Central memory CD4-positive, alpha-beta T cell (primary cell): ENCODE measurements at regions not wholly inside any gene's neighbourhood (a gene's known extent, or its start where the extent isn't known, plus 50 kb on each side); places are given as distances from the start of the nearest gene placed in this dataset.

Experiments
- DNase-seq: peaks from one replicate; pipeline ENCODE4 v3.0.0; 2022

GRCh38 chr6:170025935-170026750 is 264.7 kb downstream of the DLL1 start:
- DNase-seq: no peak

DNA sequence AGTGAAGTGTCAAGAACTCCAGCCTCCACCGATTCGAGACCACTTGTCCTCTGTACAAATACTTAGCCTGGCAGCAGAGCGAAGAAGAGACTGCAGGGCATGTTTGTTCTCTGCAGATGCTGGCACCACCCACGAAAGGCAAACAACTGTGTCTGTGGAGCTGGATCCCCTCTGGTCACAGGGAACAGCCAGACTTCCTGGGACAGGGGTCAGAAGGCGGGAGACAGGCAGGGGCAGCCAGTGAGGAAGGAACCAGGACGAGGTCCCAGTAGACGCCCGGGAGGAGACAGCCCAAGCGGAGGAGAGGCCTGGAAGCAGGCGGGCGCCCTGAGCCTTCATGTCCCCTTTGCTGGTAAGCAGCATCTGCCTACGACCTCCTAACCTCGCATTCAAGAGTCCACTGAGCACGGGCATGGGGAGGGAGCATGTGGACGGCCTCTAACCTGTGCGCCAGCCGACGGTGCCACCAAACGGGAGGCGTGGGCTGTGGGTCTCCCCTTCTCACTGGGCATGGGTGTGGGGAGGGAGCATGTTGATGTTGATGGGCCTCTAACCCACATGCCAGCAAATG is 265.5 kb downstream of the DLL1 start:
- DNase-seq: no peak

GRCh38 chr6:170024940-170025339 is 265.9 kb downstream of the DLL1 start:
- DNase-seq: no peak

DNA sequence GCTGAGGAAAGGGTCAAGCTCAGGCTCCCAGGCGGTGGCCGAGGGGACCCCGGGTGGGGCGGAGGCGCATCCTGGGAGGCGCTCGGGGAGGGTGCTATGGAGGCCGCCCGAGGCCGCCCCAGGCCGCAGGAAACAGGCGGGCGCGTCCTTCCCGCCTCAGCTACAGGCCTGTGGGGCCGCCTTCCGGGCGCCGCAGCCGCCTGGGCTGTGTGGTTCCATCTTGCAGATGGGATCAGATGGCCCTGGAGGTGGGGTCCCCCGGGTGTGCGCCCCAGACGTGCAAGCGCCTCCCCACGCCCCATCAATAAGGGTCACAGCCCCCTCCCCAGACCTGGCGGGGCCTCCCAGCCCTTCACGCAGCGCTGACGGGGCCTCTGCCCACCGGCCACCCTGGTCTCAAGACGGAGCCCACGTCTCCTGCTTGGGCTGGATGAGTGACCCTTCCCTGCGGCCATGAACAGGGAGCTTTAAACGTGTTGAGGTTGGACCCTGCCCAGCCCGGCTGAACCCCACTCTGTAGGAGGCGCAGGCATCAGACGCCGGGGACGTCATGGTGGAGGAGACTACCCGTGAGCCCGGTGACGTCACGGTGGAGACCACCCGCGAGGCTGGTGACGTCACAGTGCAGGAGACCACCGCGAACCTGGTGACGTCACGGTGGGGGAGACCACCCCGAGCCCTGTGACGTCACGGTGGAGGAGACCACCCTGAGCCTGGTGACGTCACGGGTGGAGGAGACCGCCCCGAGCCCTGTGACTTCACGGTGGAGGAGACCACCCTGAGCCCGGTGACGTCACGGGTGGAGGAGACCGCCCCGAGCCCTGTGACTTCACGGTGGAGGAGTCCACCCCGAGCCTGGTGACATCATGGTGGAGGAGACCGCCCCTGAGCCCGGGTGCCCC is 267.0 kb downstream of the DLL1 start:
- no peak for DNase-seq

DNA sequence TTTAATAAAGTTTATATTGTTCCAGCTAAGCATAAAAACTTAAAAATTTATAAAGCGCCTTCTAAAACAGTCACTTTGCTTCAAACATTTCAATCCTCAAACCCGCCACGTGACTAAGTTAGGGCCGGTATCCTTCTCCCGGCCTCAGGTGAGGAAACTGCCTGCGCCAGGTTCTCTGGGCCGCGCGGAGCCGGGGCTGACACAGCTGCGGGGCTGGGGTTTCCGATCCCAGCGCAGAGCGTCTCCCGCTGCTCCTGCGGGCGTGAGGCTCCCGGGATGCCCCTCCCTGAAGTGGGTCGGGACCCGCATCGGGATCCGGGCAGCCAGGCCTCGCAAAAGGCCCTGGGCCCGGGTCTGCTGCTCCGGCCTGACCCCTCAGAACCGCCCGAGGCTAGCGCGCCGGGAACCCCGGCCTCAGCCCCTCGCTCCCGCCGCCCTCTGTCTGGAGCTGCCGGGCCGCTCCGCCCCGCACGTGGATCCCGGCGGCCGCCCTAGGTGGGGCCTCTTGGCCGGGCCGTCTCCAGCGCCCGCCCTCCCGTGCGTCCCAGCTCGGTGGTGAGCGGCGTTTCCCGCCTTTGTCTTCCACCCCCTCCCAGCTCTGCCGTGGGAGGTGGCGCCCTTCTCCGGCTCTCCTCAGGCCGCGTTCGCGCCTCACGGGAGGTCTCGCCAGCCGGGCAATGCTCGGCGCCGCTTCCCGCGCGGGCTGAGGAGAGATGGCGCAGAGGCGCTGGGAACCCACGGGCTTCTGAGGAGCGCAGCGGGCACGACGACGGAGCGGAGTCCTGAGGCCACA is 267.9 kb downstream of the DLL1 start:
- DNase-seq: no peak

GRCh38 chr6:170022291-170022722 is 268.6 kb downstream of the DLL1 start:
- no peak for DNase-seq

GRCh38 chr6:170021579-170021978 is 269.3 kb downstream of the DLL1 start:
- DNase-seq: no peak

DNA sequence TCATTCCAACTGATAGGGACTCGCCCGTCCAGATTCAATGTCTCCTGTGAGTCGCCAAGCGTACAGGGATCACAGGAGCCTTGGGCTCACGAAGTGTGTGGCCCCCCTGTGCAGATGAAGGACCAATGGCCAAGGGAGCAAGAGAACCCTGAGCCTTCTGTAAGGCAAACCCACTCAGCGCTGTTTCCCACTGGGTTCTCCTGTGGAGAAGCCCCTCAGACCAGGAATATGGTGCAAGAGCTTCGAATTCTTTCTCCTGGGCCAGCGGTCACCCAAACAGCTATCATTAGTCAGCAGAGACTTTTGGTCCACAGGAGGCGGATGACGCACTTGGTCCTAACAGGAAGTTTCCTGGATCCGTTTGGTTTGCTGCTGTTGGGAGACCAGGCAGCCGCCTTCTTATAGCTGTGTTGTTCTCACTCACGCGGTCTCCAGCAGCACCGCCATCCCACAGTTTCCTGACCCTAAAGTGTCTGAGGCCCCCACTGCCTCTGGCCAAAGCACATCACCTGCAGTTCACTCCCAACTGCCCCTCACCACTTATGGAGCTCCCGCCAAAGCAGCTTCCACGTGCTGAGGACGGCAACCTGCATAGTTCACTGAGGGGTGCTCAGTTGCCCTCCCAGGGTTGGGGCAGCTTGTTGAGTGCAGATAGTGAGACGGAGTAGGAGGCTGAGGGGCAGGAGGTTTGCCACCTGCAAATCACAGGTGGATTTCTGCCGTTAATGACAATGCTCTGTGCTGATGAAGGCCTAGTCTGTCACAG is 268.6 kb downstream of the ERMARD start:
- DNase-seq: no peak

GRCh38 chr6:170018936-170019817 is 267.8 kb downstream of the ERMARD start:
- DNase-seq: no peak

- DNase-seq: no peak
Observed at GRCh38 chr6:170018422-170018935, 267.1 kb downstream of the ERMARD start.

DNA sequence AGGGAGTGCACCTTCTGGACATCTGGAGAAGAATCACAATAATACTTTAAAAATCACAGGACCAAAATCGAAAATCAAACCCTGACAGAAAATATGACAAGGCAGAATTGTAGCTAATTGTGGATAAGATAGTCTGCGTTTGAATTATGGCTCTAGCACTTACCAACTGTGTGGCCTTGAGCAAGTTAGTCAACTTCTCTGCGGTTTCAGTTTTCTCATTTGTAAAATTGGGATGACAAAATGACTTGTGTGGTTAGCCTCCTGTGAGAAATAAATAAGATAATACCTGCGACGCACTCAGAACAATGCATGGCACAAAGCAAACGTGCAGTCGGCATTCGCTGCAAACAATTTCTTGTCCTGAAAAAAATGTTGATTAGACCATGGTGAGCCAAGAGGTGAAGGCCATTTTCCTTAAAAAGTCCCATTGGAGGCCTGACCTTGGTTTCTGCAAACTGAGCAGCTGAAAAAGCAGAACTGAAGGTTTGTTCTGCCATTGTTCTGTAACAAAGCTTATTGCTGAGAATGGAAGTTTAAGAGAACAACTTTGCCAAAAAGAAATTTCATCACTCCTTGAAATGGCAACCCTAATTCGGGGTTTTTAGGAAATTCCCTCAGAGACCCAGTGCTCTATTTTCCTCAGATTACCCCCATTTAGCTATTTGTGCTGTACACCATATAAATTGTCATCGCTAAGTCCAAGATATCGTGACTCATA is 266.3 kb downstream of the ERMARD start:
- DNase-seq: no peak

DNA sequence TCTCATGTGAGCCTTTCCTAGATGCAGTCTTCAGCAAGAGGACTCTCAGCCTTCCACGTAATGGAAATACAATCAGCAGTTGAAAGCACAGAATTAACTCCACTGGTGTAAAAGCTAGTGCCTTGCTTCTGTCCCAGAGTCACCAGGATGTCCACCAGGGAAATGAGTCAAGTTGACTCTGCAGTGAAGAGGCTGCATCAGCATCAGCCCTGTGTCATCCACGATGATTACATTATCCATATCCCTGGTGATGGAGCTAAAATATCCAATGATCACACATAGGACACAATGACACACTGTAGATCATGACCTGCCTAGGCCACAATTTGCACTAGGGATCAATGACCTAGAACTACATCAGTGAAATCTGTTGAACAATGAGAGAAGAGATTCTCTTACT is 262.4 kb downstream of the ERMARD start:
- DNase-seq: no peak

GRCh38 chr6:170012037-170012330 is 260.6 kb downstream of the ERMARD start:
- no peak for DNase-seq

- no peak for DNase-seq
Observed at GRCh38 chr6:170011204-170012036, 260.0 kb downstream of the ERMARD start.

DNA sequence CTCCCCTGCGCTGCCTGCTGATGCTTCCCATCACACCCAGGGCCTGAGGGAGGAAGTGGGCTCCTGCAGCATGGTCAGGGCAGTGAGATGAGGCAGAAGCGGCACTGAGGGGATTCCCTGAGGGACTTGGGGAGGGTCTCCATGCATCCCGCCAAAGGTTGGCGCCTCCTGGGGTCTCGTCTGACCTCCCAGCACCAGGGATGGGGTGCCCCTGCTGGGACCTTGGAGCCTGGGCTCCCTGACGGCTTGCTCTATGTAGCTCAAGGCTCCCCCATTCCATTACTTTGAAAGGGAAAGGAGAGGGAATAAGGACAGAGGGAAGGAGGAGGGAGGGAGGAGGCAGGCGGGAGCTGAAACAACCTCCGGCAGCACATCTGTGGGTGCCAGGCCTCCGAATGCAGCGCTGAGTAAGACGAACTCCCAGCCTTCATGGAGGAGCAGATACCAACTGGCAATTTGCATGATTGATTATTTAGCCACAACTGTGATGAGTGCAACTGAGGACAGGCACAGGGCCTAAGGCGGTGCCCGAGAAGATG is 259.3 kb downstream of the ERMARD start:
- DNase-seq: no peak

- no peak for DNase-seq
Observed at GRCh38 chr6:170008294-170008785, 256.9 kb downstream of the ERMARD start.

DNA sequence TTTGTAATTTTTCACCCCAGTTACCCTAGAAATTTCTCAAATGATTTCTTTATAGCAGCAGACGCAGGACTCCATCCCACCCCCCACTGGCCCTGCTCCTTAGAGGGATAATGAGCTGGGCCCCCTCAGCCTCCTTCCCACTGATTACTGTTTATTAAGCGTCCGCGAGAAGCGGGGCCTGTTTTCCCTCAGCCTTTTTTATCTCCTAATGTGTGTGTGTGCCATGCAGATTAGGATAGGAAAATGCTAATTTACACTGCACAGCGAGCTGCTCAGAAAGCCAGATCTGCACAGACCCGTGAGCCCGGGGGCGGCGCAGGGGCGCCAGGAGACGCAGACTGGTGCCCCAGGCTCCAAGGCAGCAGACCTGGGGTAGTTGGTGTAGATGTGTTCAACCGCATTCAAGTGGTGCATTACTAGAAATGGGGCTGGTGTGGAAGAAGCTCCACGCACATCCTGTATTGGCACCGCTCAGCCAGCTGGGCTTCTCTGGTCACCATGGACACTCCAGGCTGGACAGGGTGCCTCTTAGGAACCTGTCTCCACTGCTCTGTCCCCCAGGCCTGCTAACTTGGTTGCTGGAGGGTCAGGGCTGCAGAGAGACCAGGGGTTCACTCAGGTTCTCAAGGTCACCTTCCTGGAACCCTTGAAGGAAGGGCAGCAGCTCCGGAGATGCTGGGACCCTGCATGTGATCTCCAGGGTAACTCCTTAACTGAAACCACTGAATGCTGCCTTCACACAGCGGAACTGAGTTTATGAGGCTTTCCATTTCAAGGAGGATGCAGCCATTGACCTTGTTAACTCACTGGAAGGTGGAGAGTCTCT is 256.3 kb downstream of the ERMARD start:
- no peak for DNase-seq
